Upper lobe of left lung (tissue), 4 donors: ENCODE measurements at regions not wholly inside any gene's neighbourhood (a gene's known extent, or its start where the extent isn't known, plus 50 kb on each side); places are given as distances from the start of the nearest gene placed in this dataset.

Source experiments
- EP300 ChIP-seq, 4 donors: sonication (generic); formaldehyde crosslinking; IDR thresholded peaks; one replicate each; pipeline ENCODE4 v1.5.1; 2017; ENCODE audit warnings: antibody characterized with exemption in 4 of 4, control low read depth in 2 of 4
- POLR2A ChIP-seq, 4 donors: fragments of 450-650 bp; IDR thresholded peaks; one replicate each; pipeline ENCODE4 v1.5.1; 2016 to 2017; ENCODE audit warnings: antibody characterized with exemption in 4 of 4, mild to moderate bottlenecking in 2 of 4
- POLR2AphosphoS5 ChIP-seq, 2 donors: sonication (generic); formaldehyde crosslinking; IDR thresholded peaks; one replicate each; pipeline ENCODE4 v1.5.1; 2017; ENCODE audit warnings: antibody characterized with exemption in 2 of 2
- TF ChIP-seq, protein P1 (sequence below), 6 experiments: fragments of 450-650 bp in 4 of 6; fragments of 200-600 bp in 2 of 6; sonication (generic) in 2 of 6; IDR thresholded peaks; one replicate each; pipeline ENCODE4 v1.5.1; 2016 to 2019; ENCODE audit warnings: antibody characterized with exemption in 6 of 6

DNA sequence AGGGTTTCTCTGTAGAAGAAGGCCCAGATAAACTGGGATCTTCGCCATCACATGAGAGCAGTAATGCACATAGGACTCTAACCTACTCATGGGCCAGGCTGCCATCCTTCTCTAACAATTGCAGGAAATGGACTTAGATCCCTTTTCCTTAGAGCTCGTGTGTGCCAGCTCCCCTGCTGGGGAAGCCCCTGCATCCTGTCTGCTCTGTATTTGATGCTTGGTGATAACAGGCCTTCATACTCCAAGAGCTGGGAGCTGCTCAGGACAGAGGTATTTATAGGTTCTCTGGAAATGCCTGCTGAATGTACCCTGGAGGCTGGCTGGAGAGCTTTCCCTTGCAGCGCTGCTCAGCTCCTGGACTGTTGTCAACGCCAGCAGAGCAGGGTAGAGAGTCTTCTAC lies 249.6 kb downstream of the MTX2 start:
- TF ChIP-seq, protein P1, sequence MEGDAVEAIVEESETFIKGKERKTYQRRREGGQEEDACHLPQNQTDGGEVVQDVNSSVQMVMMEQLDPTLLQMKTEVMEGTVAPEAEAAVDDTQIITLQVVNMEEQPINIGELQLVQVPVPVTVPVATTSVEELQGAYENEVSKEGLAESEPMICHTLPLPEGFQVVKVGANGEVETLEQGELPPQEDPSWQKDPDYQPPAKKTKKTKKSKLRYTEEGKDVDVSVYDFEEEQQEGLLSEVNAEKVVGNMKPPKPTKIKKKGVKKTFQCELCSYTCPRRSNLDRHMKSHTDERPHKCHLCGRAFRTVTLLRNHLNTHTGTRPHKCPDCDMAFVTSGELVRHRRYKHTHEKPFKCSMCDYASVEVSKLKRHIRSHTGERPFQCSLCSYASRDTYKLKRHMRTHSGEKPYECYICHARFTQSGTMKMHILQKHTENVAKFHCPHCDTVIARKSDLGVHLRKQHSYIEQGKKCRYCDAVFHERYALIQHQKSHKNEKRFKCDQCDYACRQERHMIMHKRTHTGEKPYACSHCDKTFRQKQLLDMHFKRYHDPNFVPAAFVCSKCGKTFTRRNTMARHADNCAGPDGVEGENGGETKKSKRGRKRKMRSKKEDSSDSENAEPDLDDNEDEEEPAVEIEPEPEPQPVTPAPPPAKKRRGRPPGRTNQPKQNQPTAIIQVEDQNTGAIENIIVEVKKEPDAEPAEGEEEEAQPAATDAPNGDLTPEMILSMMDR (IDR thresholded peaks at IDR 0.05) = no peak
- TF ChIP-seq POLR2AphosphoS5 (IDR thresholded peaks at IDR 0.05) (peak in 1 of 2 donors; percentile 46), POLR2A (IDR thresholded peaks at IDR 0.05) (no peak), EP300 (IDR thresholded peaks at IDR 0.05) (no peak)
